Endothelial cell of umbilical vein (primary cell): ENCODE measurements at regions not wholly inside any gene's neighbourhood (a gene's known extent, or its start where the extent isn't known, plus 50 kb on each side); places are given as distances from the start of the nearest gene placed in this dataset.

Experiments used
- CTCF ChIP-seq, 2 donors: IDR thresholded peaks; 1 replicate in 1 of 2; 2 replicates in 1 of 2; pipeline ENCODE4 v1.5.1; 2011; ENCODE audit warnings: low read length in 2 of 2, mild to moderate bottlenecking in 2 of 2, moderate library complexity in 2 of 2, control low read depth in 1 of 2, inconsistent platforms in 1 of 2, low read depth in 1 of 2; ENCODE audit not compliant: insufficient read depth in 1 of 2; ENCODE audit errors: extremely low read depth in 1 of 2
- EZH2 ChIP-seq: IDR thresholded peaks from 2 replicates; pipeline ENCODE4 v1.6.1; 2012; ENCODE audit warnings: borderline replicate concordance, low read depth, mild to moderate bottlenecking, moderate library complexity, low read length, inconsistent platforms; ENCODE audit not compliant: severe bottlenecking
- POLR2A ChIP-seq: IDR thresholded peaks from 2 replicates; pipeline ENCODE4 v1.6.1; 2012; ENCODE audit warnings: low read depth, mild to moderate bottlenecking, control low read depth, low read length
- POLR2AphosphoS5 ChIP-seq: IDR thresholded peaks from 2 replicates; pipeline ENCODE4 v1.6.1; 2012; ENCODE audit warnings: low read depth, mild to moderate bottlenecking, control low read depth, low read length, moderate library complexity; ENCODE audit not compliant: insufficient read depth

GRCh38 chr18:60502591-60502990, 130.0 kb upstream of the MC4R start:
- TF ChIP-seq POLR2A (no peak), CTCF (IDR thresholded peaks at IDR 0.05; ENCODE audit: extremely low read depth in 1 of 2, insufficient read depth in 1 of 2, low read depth in 1 of 2, low read length in 2 of 2) (no peak), EZH2 (no peak), POLR2AphosphoS5 (no peak)
